ENCODE measurements at regions not wholly inside any gene's neighbourhood (a gene's known extent, or its start where the extent isn't known, plus 50 kb on each side); places are given as distances from the start of the nearest gene placed in this dataset.

GRCh38 chr6:153780011-153780410 is 259.0 kb upstream of the OPRM1 start:
- DNase-seq = no peak

- no peak for DNase-seq
Observed at GRCh38 chr6:153778216-153778615, 260.8 kb upstream of the OPRM1 start.

GRCh38 chr6:153771577-153771976 is 267.5 kb upstream of the OPRM1 start:
- no peak for DNase-seq

- no peak for DNase-seq
Observed at GRCh38 chr6:153767127-153767526, 271.9 kb upstream of the OPRM1 start.

GRCh38 chr6:153758516-153758915 is 280.5 kb upstream of the OPRM1 start:
- DNase-seq = no peak

GRCh38 chr6:153735761-153736160 is 303.3 kb upstream of the OPRM1 start:
- no peak for DNase-seq

- no peak for DNase-seq
Observed at GRCh38 chr6:153729189-153729588, 309.9 kb upstream of the OPRM1 start.

GRCh38 chr6:153727885-153728284 is 311.2 kb upstream of the OPRM1 start:
- no peak for DNase-seq

GRCh38 chr6:153725456-153725855 is 313.6 kb upstream of the OPRM1 start:
- no peak for DNase-seq

GRCh38 chr6:153720732-153721131 is 318.3 kb upstream of the OPRM1 start:
- DNase-seq = no peak

GRCh38 chr6:153705429-153705828 is 333.6 kb upstream of the OPRM1 start:
- no peak for DNase-seq

- DNase-seq = no peak
Observed at GRCh38 chr6:153702671-153703070, 336.4 kb upstream of the OPRM1 start.

- DNase-seq = no peak
Observed at GRCh38 chr6:153698637-153699036, 340.4 kb upstream of the OPRM1 start.

GRCh38 chr6:153698001-153698400 is 341.0 kb upstream of the OPRM1 start:
- no peak for DNase-seq

- no peak for DNase-seq
Observed at GRCh38 chr6:153677522-153677921, 361.5 kb upstream of the OPRM1 start.

GRCh38 chr6:153673750-153674149 is 365.3 kb upstream of the OPRM1 start:
- DNase-seq = no peak

- no peak for DNase-seq
Observed at GRCh38 chr6:153673225-153673624, 365.8 kb upstream of the OPRM1 start.

GRCh38 chr6:153670403-153671026 is 368.5 kb upstream of the OPRM1 start:
- DNase-seq = no peak

- DNase-seq = no peak
Observed at GRCh38 chr6:153668758-153669157, 370.3 kb upstream of the OPRM1 start.

- DNase-seq = no peak
Observed at GRCh38 chr6:153662982-153663381, 376.1 kb upstream of the OPRM1 start.

GRCh38 chr6:153645326-153645725 is 393.7 kb upstream of the OPRM1 start:
- no peak for DNase-seq

- DNase-seq = no peak
Observed at GRCh38 chr6:153644000-153644399, 395.0 kb upstream of the OPRM1 start.

- no peak for DNase-seq
Observed at GRCh38 chr6:153634416-153634815, 404.6 kb upstream of the OPRM1 start.

- no peak for DNase-seq
Observed at GRCh38 chr6:153625089-153625488, 414.0 kb upstream of the OPRM1 start.

GRCh38 chr6:153624528-153624927 is 414.5 kb upstream of the OPRM1 start:
- no peak for DNase-seq

GRCh38 chr6:153623496-153623895 is 415.5 kb upstream of the OPRM1 start:
- DNase-seq = no peak
